Mesenchymal stem cell (in vitro differentiated cells and primary cell): ENCODE measurements at regions not wholly inside any gene's neighbourhood (a gene's known extent, or its start where the extent isn't known, plus 50 kb on each side); places are given as distances from the start of the nearest gene placed in this dataset.
"Not testable (repeated sequence)": the region's sequence is repeated elsewhere in the genome, so short reads cannot be mapped to it uniquely, and the experiment has no call there.

Experiments used
- DNase-seq: peaks from one replicate; pipeline ENCODE4 v3.0.0-alpha.2; 2013
- H2AFZ ChIP-seq: one replicate; pipeline ENCODE4 v1.6.1; 2013; ENCODE audit warnings: low read depth, mild to moderate bottlenecking, control low read depth, inconsistent platforms, low read length, moderate library complexity
- H2AK5ac ChIP-seq: 2 replicates; pipeline ENCODE4 v1.6.1; 2013; ENCODE audit warnings: low read length, moderate library complexity, mild to moderate bottlenecking, inconsistent platforms; ENCODE audit not compliant: severe bottlenecking
- H2BK120ac ChIP-seq: one replicate; pipeline ENCODE4 v1.6.1; 2013; ENCODE audit warnings: low read depth, mild to moderate bottlenecking, inconsistent platforms, low read length, moderate library complexity
- H2BK12ac ChIP-seq, 2 experiments: one replicate each; pipeline ENCODE4 v1.6.1; 2013; ENCODE audit warnings: inconsistent platforms in 2 of 2, low read length in 2 of 2, mild to moderate bottlenecking in 2 of 2, moderate library complexity in 2 of 2, control low read depth in 1 of 2
- H2BK15ac ChIP-seq: one replicate; pipeline ENCODE4 v1.6.1; 2013; ENCODE audit warnings: mild to moderate bottlenecking, low read depth, inconsistent platforms; ENCODE audit not compliant: poor library complexity, severe bottlenecking
- H2BK5ac ChIP-seq: 2 replicates; pipeline ENCODE4 v1.6.1; 2013; ENCODE audit warnings: low read depth, mild to moderate bottlenecking, low read length, control low read depth, inconsistent platforms; ENCODE audit not compliant: poor library complexity, severe bottlenecking
- H3K14ac ChIP-seq, 2 experiments: one replicate each; pipeline ENCODE4 v1.6.1; 2013; ENCODE audit warnings: inconsistent platforms in 2 of 2, low read length in 2 of 2, control low read depth in 1 of 2, mild to moderate bottlenecking in 1 of 2, moderate library complexity in 1 of 2
- H3K18ac ChIP-seq, 2 experiments: one replicate each; pipeline ENCODE4 v1.6.1; 2013; ENCODE audit warnings: inconsistent platforms in 2 of 2, low read length in 2 of 2, control low read depth in 1 of 2, low read depth in 1 of 2, mild to moderate bottlenecking in 1 of 2
- H3K23ac ChIP-seq, 2 experiments: one replicate each; pipeline ENCODE4 v1.6.1; 2013; ENCODE audit warnings: inconsistent platforms in 2 of 2, low read length in 2 of 2, mild to moderate bottlenecking in 2 of 2, moderate library complexity in 2 of 2, control low read depth in 1 of 2
- H3K27ac ChIP-seq: 2 replicates; pipeline ENCODE4 v1.5.1; 2013; ENCODE audit warnings: mild to moderate bottlenecking, moderate library complexity, low read length, control low read depth, inconsistent platforms; ENCODE audit not compliant: poor library complexity, severe bottlenecking
- H3K27me3 ChIP-seq, 2 experiments: 2 replicates each; pipeline versions ENCODE4 v1.6.1 to v1.7.0; 2013; ENCODE audit warnings: low read length in 2 of 2, mild to moderate bottlenecking in 2 of 2, moderate library complexity in 2 of 2, control low read depth in 1 of 2, inconsistent platforms in 1 of 2; ENCODE audit not compliant: control insufficient read depth in 1 of 2, insufficient read depth in 1 of 2
- H3K36me3 ChIP-seq, 2 experiments: 2 replicates each; pipeline versions ENCODE4 v1.6.1 to v1.7.0; 2013; ENCODE audit warnings: low read length in 2 of 2, control low read depth in 1 of 2, inconsistent platforms in 1 of 2, low read depth in 1 of 2, mild to moderate bottlenecking in 1 of 2; ENCODE audit not compliant: insufficient read depth in 2 of 2, control insufficient read depth in 1 of 2
- H3K4ac ChIP-seq, 2 experiments: one replicate each; pipeline ENCODE4 v1.6.1; 2013; ENCODE audit warnings: inconsistent platforms in 2 of 2, low read length in 2 of 2, mild to moderate bottlenecking in 2 of 2, moderate library complexity in 2 of 2, control low read depth in 1 of 2, low read depth in 1 of 2
- H3K4me1 ChIP-seq: 2 replicates; pipeline ENCODE4 v1.6.1; 2013; ENCODE audit warnings: low read depth, low read length, control low read depth; ENCODE audit not compliant: control insufficient read depth, insufficient read depth
- H3K4me2 ChIP-seq: 2 replicates; pipeline ENCODE4 v1.6.1; 2013; ENCODE audit warnings: low read length, mild to moderate bottlenecking, inconsistent platforms; ENCODE audit not compliant: poor library complexity, severe bottlenecking
- H3K4me3 ChIP-seq, 2 experiments: 2 replicates each; pipeline versions ENCODE4 v1.5.1 to v1.7.0; 2013; ENCODE audit warnings: low read length in 2 of 2, mild to moderate bottlenecking in 2 of 2, control low read depth in 1 of 2, low read depth in 1 of 2; ENCODE audit not compliant: insufficient read depth in 1 of 2
- H3K79me1 ChIP-seq: replicated peaks from 2 replicates; pipeline ENCODE4 v1.6.1; 2013; ENCODE audit warnings: mild to moderate bottlenecking, control low read depth, low read length, inconsistent platforms; ENCODE audit not compliant: poor library complexity, severe bottlenecking
- H3K9ac ChIP-seq: 2 replicates; pipeline ENCODE4 v1.7.0; 2013; ENCODE audit warnings: mild to moderate bottlenecking, low read length, moderate library complexity
- H3K9me3 ChIP-seq: 2 replicates; pipeline ENCODE4 v1.7.0; 2013; ENCODE audit warnings: mild to moderate bottlenecking, low read length; ENCODE audit not compliant: control insufficient read depth
- H4K8ac ChIP-seq: one replicate; pipeline ENCODE4 v1.6.1; 2013; ENCODE audit warnings: inconsistent platforms, mild to moderate bottlenecking, low read length, moderate library complexity
- H4K91ac ChIP-seq: one replicate; pipeline ENCODE4 v1.6.1; 2013; ENCODE audit warnings: mild to moderate bottlenecking, low read length, inconsistent platforms
- WGBS: methylation state at CpG from one replicate; pipeline ENCODE4 v1.1.7; 2013; ENCODE audit warnings: mixed read lengths; 5-methylcytosine and 5-hydroxymethylcytosine counted together

DNA sequence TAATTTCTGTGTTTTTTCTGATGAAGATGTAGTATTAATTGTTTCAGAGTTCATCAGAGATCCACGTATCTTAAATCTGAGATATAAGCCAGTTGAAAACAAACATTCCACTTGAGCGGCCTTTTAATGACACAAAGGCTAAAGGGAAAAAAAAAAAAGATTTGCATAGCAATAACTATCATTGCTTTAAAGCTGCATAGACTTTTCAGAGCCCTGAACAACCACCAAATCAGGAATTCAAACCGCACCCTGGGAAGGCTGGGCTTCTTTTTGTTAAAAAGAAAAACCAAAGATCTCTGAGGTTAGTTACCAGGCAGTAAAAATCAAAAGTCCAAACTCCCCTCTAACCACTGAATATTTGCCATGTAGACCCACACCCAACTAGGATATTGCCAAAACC is 206.0 kb downstream of the HHIP start:
- DNase-seq: no peak
- Histone ChIP-seq H3K27me3 (no peaks in the 10 kb centered on the region), H3K4me2 (no peak overlapping the region), H3K27ac (no peak overlapping the region), H3K36me3 (no peaks in the 10 kb centered on the region), H3K9me3 (peaks cover 16% of the 10 kb centered on the region), H3K4ac (no peak overlapping the region), H3K9ac (no peak overlapping the region), H2BK5ac (no peak overlapping the region), H2AFZ (no peak overlapping the region), H3K18ac (no peak overlapping the region), H3K4me3 (no peak overlapping the region), H2AK5ac (no peak overlapping the region), H2BK15ac (no peak overlapping the region), H3K14ac (no peak overlapping the region), H3K23ac (no peak overlapping the region), H4K8ac (no peak overlapping the region), H4K91ac (no peak overlapping the region), H3K79me1 (no peaks in the 10 kb centered on the region), H2BK120ac (no peak overlapping the region), H3K4me1 (no peaks in the 10 kb centered on the region), H2BK12ac (no peak overlapping the region)
- 100% methylated on average over 2 of the region's 3 CpGs for WGBS

DNA sequence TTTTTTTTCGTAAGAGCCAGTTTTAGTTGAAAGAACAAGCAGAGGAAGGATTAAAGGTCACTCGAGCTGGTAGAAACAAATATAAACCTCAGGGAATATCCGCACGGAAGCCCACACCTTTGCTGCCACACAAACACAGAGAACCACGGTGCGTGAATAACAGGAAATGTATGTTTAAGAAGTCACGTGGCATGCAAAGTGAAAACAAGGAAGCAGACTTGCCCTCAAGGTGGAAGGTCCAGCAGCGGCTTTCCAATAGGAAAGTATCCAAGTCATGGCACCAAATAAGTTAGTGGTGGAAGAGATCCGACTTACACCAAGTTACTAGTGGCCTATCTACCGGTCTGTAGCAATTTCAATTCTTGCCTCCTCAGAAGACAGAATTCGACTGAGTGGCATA is 215.5 kb downstream of the HHIP start:
- H4K91ac ChIP-seq: no peak overlapping the region
- no peak overlapping the region for H3K9ac ChIP-seq
- no peak overlapping the region for H2BK5ac ChIP-seq
- no peak overlapping the region for H4K8ac ChIP-seq
- H2BK12ac ChIP-seq: no peak overlapping the region
- no peak overlapping the region for H3K4ac ChIP-seq
- H3K27me3 ChIP-seq: no peaks in the 10 kb centered on the region
- H3K4me1 ChIP-seq: no peaks in the 10 kb centered on the region
- 91% methylated on average over 11 of the region's 11 CpGs for WGBS
- H3K9me3 ChIP-seq: peaks cover 10% of the 10 kb centered on the region
- no peak overlapping the region for H3K18ac ChIP-seq
- no peak overlapping the region for H3K23ac ChIP-seq
- H3K4me3 ChIP-seq: no peak overlapping the region
- no peaks in the 10 kb centered on the region for H3K36me3 ChIP-seq
- H3K79me1 ChIP-seq: no peaks in the 10 kb centered on the region
- no peak overlapping the region for H3K14ac ChIP-seq
- no peak overlapping the region for H3K4me2 ChIP-seq
- H2AFZ ChIP-seq: no peak overlapping the region
- no peak overlapping the region for H2BK120ac ChIP-seq
- H2BK15ac ChIP-seq: no peak overlapping the region
- H3K27ac ChIP-seq: no peak overlapping the region
- DNase-seq: no peak
- no peak overlapping the region for H2AK5ac ChIP-seq

DNA sequence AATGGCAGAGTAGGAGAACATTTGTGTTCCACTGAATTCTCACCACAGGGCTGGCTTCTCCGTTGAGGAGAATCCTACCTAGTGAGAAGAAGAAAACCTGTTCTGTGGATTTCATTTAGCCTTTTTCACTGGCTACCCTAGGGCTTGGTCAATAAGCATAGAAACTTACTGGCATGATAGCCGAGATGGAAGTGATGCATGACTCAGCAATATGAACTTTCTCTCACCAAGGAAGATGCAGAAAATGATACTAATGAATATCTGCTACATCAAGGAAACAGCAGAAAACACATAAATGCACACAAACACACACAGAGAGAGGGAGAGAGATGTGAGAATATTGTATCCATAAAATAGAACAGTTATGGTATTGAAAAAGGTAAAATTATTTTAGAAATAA is 216.3 kb downstream of the HHIP start:
- Histone ChIP-seq H3K18ac (no peak overlapping the region), H3K9me3 (peaks cover 10% of the 10 kb centered on the region), H3K4ac (no peak overlapping the region), H2BK12ac (no peak overlapping the region), H3K23ac (no peak overlapping the region), H3K4me2 (no peak overlapping the region), H2BK5ac (no peak overlapping the region), H4K91ac (no peak overlapping the region), H3K27ac (no peak overlapping the region), H2AK5ac (no peak overlapping the region), H3K27me3 (no peaks in the 10 kb centered on the region), H2BK120ac (no peak overlapping the region), H2BK15ac (no peak overlapping the region), H2AFZ (no peak overlapping the region), H3K9ac (no peak overlapping the region), H3K14ac (no peak overlapping the region), H3K36me3 (no peaks in the 10 kb centered on the region), H3K4me3 (no peak overlapping the region), H3K79me1 (no peaks in the 10 kb centered on the region), H3K4me1 (no peaks in the 10 kb centered on the region), H4K8ac (no peak overlapping the region)
- DNase-seq: no peak
- 92% methylated on average over 1 of the region's 2 CpGs for WGBS

DNA sequence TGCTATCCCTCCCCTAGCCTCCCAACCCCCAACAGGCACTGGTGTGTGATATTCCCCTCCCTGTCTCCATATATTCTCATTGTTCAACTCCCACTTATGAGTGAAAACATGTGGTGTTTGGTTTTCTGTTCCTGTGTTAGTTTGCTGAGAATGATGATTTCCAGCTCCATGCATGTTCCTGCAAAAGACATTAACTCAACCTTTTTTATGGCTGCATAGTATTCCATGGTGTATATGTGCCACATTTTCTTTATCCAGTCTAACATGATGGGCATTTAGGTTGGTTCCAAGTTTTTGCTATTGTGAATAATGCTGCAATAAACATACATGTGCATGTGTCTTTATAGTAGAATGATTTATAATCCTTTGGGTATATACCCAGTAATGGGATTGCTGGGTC is 218.9 kb downstream of the HHIP start:
- H2BK5ac ChIP-seq, H3K23ac ChIP-seq, H3K9ac ChIP-seq, H4K8ac ChIP-seq, H3K9me3 ChIP-seq, H3K27me3 ChIP-seq, H3K18ac ChIP-seq, H3K4me3 ChIP-seq, H2AFZ ChIP-seq, H3K4ac ChIP-seq, H3K4me2 ChIP-seq, H2BK12ac ChIP-seq, H2AK5ac ChIP-seq, H3K79me1 ChIP-seq, H3K14ac ChIP-seq, H3K27ac ChIP-seq, H3K36me3 ChIP-seq, H4K91ac ChIP-seq, H3K4me1 ChIP-seq, H2BK15ac ChIP-seq, H2BK120ac ChIP-seq, DNase-seq: not testable (repeated sequence)
